ENCODE measurements at regions not wholly inside any gene's neighbourhood (a gene's known extent, or its start where the extent isn't known, plus 50 kb on each side); places are given as distances from the start of the nearest gene placed in this dataset.

- TF ChIP-seq CTCF (IDR thresholded peaks at IDR 0.05; ENCODE audit: borderline replicate concordance, insufficient read depth, low read depth, low read length), result no peak
Measured at GRCh38 chr1:195019385-195019784, 1588.9 kb downstream of the KCNT2 start.

GRCh38 chr1:195012995-195013394 is 1595.2 kb downstream of the KCNT2 start:
- no peak overlapping the region for H3K4me3 ChIP-seq (ENCODE audit: low read depth, low read length)
- no peak for TF ChIP-seq CTCF (IDR thresholded peaks at IDR 0.05; ENCODE audit: borderline replicate concordance, insufficient read depth, low read depth, low read length)

More at GRCh38 chr1:195019385-195019784, 1588.9 kb downstream of the KCNT2 start:
- no peak overlapping the region for H3K4me3 ChIP-seq (ENCODE audit: low read depth, low read length)

GRCh38 chr1:195005338-195005737 is 1602.9 kb downstream of the KCNT2 start:
- TF ChIP-seq CTCF (IDR thresholded peaks at IDR 0.05; ENCODE audit: borderline replicate concordance, insufficient read depth, low read depth, low read length), result no peak
- no peak overlapping the region for H3K4me3 ChIP-seq (ENCODE audit: low read depth, low read length)

- no peak overlapping the region for H3K4me3 ChIP-seq (ENCODE audit: low read depth, low read length)
- TF ChIP-seq CTCF (IDR thresholded peaks at IDR 0.05; ENCODE audit: borderline replicate concordance, insufficient read depth, low read depth, low read length), result no peak
Measured at GRCh38 chr1:194990483-194990882, 1617.8 kb downstream of the KCNT2 start.

GRCh38 chr1:194975913-194976312 is 1632.3 kb downstream of the KCNT2 start:
- H3K4me3 ChIP-seq (ENCODE audit: low read depth, low read length), result no peak overlapping the region
- TF ChIP-seq CTCF (IDR thresholded peaks at IDR 0.05; ENCODE audit: borderline replicate concordance, insufficient read depth, low read depth, low read length), result no peak

- no peak for TF ChIP-seq CTCF (IDR thresholded peaks at IDR 0.05; ENCODE audit: borderline replicate concordance, insufficient read depth, low read depth, low read length)
- no peak overlapping the region for H3K4me3 ChIP-seq (ENCODE audit: low read depth, low read length)
Measured at GRCh38 chr1:194968916-194969315, 1639.3 kb downstream of the KCNT2 start.

- H3K4me3 ChIP-seq (ENCODE audit: low read depth, low read length), result no peak overlapping the region
- TF ChIP-seq CTCF (IDR thresholded peaks at IDR 0.05; ENCODE audit: borderline replicate concordance, insufficient read depth, low read depth, low read length), result no peak
Measured at GRCh38 chr1:194959795-194960194, 1648.4 kb downstream of the KCNT2 start.

Measured in GM12875 (cell line).